Endometrial microvascular endothelial cells (primary cell): ENCODE measurements at regions not wholly inside any gene's neighbourhood (a gene's known extent, or its start where the extent isn't known, plus 50 kb on each side); places are given as distances from the start of the nearest gene placed in this dataset.

ENCODE experiments used
- in situ Hi-C: cut with HindIII; loops from 2 replicates; pipeline ENCODE4 v1.10.0; 2017; ENCODE audit warnings: low sequenced_read_pairs, low pct_unique_long_range_greater_than_20kb; ENCODE audit errors: inconsistent ontology term

DNA sequence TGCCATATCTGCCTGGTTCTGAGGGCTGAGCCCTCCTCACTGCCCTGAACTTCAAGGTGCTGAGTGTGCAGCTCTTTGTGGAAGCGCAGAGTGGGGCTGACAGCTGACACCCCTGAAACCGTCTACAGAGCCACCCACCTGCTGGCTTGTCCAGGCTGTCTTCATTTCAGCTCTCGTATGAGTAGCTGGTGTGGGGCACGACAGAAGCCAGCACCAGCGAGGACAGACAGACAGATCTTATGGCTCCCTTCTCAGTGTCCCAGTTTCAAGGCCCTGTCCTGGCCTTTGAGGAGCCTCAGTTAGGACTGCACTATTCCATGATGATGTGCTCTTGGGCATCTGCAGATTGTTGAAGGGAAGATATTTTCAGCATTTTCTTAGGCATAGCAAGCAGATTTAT is 287.1 kb downstream of the SLC4A3 start:
- in situ Hi-C loops, result no loop called here

- in situ Hi-C loops, result no loop called here
Measured at GRCh38 chr2:219916281-219916680, 288.9 kb downstream of the SLC4A3 start.

DNA sequence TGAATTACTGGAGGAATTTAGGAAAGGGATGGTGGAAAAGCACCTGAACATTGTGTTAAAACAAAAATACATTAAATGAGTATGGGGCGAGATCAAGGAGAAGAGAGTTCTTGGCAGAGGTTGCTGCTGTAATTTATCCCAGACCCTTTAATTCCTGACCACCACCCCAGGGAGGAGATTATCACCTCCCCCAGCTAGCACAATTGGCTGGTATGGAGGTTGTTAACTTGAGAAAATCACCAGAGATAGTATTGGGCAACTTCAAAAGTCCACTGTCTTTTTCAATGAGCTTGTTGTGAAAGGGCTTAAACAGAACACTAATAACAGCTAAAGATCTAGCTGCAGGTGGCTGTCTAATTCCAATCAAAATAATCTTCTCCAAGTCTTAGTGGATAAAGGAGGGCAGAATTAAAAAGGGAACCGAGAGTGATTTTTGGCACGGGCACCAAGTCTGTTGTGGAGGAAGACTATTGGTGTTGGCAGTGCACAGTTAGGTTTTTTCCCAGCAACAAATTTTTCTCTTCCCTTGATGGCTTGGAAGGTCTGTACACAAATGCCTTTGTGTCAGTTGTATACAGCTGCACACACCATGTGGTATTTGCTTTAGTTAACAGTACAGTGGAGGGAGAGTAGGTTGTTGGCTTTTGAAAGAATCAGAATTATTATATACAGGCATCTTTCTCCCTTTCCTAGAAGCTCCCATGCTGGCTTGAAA is 289.5 kb downstream of the SLC4A3 start:
- in situ Hi-C loops, result no loop called here

GRCh38 chr2:219918254-219918653 is 290.8 kb downstream of the SLC4A3 start:
- in situ Hi-C loops, result no loop called here

DNA sequence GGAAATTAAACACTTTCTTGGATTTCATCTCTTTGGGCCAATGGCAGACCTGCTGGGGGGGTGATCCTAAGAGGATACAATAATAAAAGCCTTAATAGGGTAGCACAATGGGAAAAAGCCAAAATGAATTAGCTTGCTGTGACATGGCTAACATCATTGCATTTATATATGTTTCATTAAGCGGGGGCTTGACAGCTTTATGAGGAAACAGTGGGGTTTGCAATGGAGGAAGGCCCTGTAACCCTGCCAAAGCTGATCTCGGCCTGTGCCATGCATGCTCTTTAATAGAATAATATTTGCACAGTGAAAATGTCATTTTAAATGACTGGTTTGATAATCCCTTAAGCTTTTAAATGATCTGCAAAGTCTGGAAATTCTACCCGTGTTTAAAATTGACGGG is 291.5 kb downstream of the SLC4A3 start:
- in situ Hi-C loops, result no loop called here

DNA sequence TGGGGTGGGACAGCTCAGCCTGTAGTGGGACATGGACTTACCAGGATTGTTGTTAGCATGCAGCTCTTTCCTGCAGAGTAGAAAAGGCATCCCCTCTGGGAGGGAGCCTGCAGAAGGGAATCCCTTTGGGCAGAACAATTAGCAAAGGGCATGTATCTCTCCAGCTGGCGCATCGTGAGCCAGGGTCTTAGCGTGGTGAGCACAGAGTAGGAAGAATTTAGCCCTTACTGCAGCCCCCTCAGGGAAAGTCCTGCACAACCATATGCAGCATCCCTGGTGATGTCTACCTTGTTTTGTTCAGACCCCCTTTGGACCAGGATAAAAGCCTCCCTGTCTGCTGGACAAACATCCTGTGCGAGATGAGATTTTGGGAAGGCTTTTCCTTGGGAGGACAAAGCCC is 292.1 kb downstream of the SLC4A3 start:
- in situ Hi-C loops, result no loop called here

GRCh38 chr2:219929835-219930234 is 302.4 kb downstream of the SLC4A3 start:
- in situ Hi-C loops, result no loop called here

GRCh38 chr2:219939647-219940046 is 312.2 kb downstream of the SLC4A3 start:
- in situ Hi-C loops, result no loop called here

GRCh38 chr2:219944866-219945265 is 317.4 kb downstream of the SLC4A3 start:
- in situ Hi-C loops, result no loop called here

DNA sequence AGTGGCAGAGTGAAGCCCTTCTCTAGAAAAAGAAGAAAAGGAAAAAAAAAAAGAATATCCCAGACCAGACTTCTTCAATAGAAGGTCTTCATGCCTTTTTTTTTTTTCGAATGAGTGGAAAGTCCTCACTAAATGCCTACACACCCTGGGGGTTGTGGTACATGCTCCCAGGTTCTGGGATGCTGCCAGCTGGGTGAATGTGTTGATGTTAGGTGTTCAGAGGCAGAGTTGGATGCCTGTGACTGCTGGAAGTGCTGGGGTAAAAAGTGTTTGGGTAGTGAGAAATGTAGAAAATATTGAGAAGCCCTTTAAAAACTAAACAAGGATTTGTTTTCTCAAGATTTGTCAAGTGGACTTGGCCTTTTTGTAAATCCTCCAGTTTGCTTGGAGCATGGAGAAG is 318.6 kb downstream of the SLC4A3 start:
- in situ Hi-C loops, result no loop called here

DNA sequence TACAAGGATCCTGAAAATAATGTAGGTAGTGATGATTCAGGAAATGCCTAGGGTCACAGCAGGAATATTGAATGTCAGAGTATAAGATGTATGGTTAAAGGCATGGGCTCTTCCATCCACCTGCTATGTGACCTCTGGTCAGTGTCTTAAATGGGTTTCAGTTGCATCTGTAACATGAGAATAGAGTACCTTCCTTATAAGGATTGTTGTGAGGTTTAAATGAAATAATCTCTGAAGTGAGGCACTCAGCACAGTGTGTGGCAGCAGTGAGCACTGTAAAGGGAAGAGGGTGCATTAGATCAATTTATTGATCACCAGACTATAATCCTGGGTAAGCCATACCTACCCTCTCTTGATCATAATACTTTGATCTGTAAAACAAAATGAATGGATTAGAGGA is 319.1 kb downstream of the SLC4A3 start:
- in situ Hi-C loops, result no loop called here

DNA sequence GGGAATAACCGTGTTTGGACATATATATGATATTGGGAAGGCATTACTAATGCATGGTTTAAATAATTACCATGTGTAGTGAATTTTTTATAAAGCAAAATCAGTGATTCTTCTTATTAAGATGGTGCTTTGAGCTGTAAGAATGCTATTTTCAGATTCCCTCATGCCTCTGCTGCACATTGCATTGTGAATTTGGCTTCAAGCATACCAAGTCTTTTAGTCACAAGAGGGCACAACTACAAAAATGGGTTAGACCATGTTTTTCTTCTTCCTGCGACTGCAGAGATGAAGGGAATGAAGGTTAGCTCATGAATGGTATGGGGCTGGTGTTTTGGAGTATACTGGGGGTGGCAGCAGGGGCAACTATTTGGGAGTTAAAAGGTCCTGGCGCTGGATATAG is 320.1 kb downstream of the SLC4A3 start:
- in situ Hi-C loops, result no loop called here

DNA sequence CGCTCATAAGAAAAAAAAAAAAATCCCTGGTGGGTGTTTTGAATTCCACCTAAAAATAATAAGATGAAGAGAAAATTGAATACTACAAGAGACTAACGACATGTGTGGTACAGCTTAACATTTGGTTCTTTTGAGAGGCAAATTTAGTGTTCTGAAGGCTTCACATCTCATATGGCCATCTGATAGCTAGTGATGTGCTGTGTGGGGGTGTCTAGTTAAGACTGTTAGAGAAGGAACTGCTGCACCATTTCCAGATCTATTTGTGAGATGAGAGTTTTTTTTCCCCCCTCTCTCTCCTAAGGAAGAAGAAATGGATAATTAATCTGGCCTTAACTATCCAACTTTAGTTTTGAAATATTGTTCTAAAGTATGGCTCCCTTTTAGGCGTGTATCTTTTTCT is 321.6 kb downstream of the SLC4A3 start:
- in situ Hi-C loops, result no loop called here

- in situ Hi-C loops, result no loop called here
Measured at GRCh38 chr2:219951099-219951498, 323.7 kb downstream of the SLC4A3 start.

GRCh38 chr2:219954331-219954730 is 326.9 kb downstream of the SLC4A3 start:
- in situ Hi-C loops, result no loop called here

- in situ Hi-C loops, result no loop called here
Measured at GRCh38 chr2:219957820-219958219, 330.4 kb downstream of the SLC4A3 start.

DNA sequence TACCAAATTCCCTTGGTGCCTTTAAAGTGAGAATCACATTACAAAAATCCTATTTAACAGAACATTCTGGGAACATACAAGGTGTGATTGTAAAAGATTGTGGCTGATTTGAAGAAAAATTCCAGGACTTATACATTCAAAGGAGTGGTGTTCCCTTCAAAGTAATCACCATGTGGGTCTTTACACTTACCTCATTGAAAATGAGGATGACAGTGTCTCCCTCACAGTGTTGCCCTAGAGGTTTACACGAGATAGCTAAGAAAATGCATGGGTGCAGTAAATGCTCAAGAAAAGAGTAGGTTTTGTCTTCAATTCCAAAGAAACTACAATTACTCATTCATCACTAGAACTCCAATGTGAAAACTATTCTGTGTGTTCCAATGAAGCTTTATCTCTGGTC is 331.5 kb downstream of the SLC4A3 start:
- in situ Hi-C loops, result no loop called here

DNA sequence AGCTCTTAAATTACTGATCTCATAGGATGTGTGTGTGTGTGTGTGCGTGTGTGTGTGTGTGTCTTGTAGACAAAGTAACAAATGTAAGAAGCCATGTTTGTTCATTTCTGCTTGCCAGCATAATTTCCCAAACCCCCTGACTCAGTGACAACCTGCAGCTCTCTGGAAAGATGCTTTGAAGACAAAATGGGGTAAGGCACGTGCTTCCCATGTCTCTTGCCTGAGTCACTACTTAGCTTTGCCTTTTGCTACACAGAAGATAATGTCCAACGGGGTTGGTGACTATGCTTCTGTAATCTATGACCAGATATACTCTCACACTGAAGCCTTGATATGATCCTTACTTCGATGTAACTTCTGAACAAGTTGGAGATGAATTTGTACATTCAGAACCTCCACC is 332.0 kb downstream of the SLC4A3 start:
- in situ Hi-C loops, result no loop called here

GRCh38 chr2:219961947-219962498 is 334.6 kb downstream of the SLC4A3 start:
- in situ Hi-C loops, result no loop called here

GRCh38 chr2:219962801-219963200 is 335.4 kb downstream of the SLC4A3 start:
- in situ Hi-C loops, result no loop called here
